ENCODE measurements at regions not wholly inside any gene's neighbourhood (a gene's known extent, or its start where the extent isn't known, plus 50 kb on each side); places are given as distances from the start of the nearest gene placed in this dataset.

DNA sequence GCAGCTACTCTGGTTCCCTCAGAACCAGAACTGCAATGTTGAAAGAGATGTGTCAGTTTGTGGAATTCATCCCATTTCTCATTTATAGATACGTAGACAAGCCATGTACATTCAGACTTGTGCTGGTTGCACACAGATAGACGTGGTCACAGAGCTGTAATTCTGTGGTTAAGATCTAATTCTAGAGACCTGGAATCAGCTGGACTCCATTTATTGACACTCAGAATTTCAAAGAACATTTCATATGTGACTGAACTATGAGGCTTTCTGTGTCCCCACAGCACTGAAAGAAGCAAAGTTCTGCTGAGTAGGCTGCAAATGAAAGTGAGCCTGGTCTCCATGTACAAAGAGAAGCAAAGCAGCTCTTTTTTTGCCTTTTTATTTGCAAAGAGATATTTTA is 220.2 kb upstream of the NAV3 start:
- TF ChIP-seq, protein P1, sequence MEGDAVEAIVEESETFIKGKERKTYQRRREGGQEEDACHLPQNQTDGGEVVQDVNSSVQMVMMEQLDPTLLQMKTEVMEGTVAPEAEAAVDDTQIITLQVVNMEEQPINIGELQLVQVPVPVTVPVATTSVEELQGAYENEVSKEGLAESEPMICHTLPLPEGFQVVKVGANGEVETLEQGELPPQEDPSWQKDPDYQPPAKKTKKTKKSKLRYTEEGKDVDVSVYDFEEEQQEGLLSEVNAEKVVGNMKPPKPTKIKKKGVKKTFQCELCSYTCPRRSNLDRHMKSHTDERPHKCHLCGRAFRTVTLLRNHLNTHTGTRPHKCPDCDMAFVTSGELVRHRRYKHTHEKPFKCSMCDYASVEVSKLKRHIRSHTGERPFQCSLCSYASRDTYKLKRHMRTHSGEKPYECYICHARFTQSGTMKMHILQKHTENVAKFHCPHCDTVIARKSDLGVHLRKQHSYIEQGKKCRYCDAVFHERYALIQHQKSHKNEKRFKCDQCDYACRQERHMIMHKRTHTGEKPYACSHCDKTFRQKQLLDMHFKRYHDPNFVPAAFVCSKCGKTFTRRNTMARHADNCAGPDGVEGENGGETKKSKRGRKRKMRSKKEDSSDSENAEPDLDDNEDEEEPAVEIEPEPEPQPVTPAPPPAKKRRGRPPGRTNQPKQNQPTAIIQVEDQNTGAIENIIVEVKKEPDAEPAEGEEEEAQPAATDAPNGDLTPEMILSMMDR (IDR thresholded peaks at IDR 0.05; ENCODE audit: low read depth, low read length), result no peak
- TF ChIP-seq EZH2phosphoT487 (IDR thresholded peaks at IDR 0.05; ENCODE audit: low read depth), result no peak
